DND-41 (cell line): ENCODE measurements at regions not wholly inside any gene's neighbourhood (a gene's known extent, or its start where the extent isn't known, plus 50 kb on each side); places are given as distances from the start of the nearest gene placed in this dataset.

ENCODE experiments used
- ATAC-seq: fragments of 200-7000 bp; cut with Tn5 transposase; 3 replicates; pipeline ENCODE4 v1.9.1; 2021; ENCODE audit warnings: low read depth; ENCODE audit not compliant: insufficient read depth
- DNase-seq: peaks from one replicate; pipeline ENCODE4 v3.0.0-alpha.2; 2020
- H2AFZ ChIP-seq: 2 replicates; pipeline ENCODE4 v1.6.0; 2012; ENCODE audit warnings: low read depth, low read length
- H3K27ac ChIP-seq: 2 replicates; pipeline ENCODE4 v1.5.1; 2012; ENCODE audit warnings: low read length, inconsistent platforms
- H3K27me3 ChIP-seq: fragments of 200-600 bp; sonication (generic); 2 replicates; pipeline ENCODE4 v1.6.0; 2012; ENCODE audit warnings: low read length, mild to moderate bottlenecking, inconsistent platforms; ENCODE audit not compliant: insufficient read depth, poor library complexity
- H3K36me3 ChIP-seq: 2 replicates; pipeline ENCODE4 v1.5.1; 2012; ENCODE audit warnings: low read length, inconsistent platforms; ENCODE audit not compliant: insufficient read depth
- H3K4me1 ChIP-seq: 2 replicates; pipeline ENCODE4 v1.5.1; 2012; ENCODE audit warnings: mild to moderate bottlenecking, low read length; ENCODE audit not compliant: insufficient read depth
- H3K4me2 ChIP-seq: 2 replicates; pipeline ENCODE4 v1.6.0; 2012; ENCODE audit warnings: mild to moderate bottlenecking, moderate library complexity, low read length, inconsistent platforms; ENCODE audit not compliant: insufficient read depth
- H3K4me3 ChIP-seq, 2 experiments: fragments of 200-600 bp in 1 of 2; shearing (Covaris generic) in 1 of 2; 2 replicates each; pipeline ENCODE4 v1.5.1; 2012 to 2016; ENCODE audit warnings: inconsistent platforms in 2 of 2, low read length in 2 of 2, mild to moderate bottlenecking in 2 of 2, low read depth in 1 of 2, moderate library complexity in 1 of 2
- H3K79me2 ChIP-seq: 2 replicates; pipeline ENCODE4 v1.6.0; 2012; ENCODE audit warnings: low read length, inconsistent platforms; ENCODE audit not compliant: insufficient read depth
- H3K9ac ChIP-seq: 2 replicates; pipeline ENCODE4 v1.6.0; 2012; ENCODE audit warnings: low read depth, mild to moderate bottlenecking, inconsistent platforms, low read length, moderate library complexity
- H3K9me3 ChIP-seq: 2 replicates; pipeline ENCODE4 v1.5.1; 2012; ENCODE audit warnings: low read length, moderate library complexity, mild to moderate bottlenecking, inconsistent platforms; ENCODE audit not compliant: insufficient read depth, severe bottlenecking
- H4K20me1 ChIP-seq: 2 replicates; pipeline ENCODE4 v1.6.0; 2012; ENCODE audit warnings: low read length; ENCODE audit not compliant: insufficient read depth
- CTCF ChIP-seq: IDR thresholded peaks from 2 replicates; pipeline ENCODE4 v1.5.1; 2012; ENCODE audit warnings: borderline replicate concordance, low read length, moderate library complexity, mild to moderate bottlenecking; ENCODE audit not compliant: poor library complexity, severe bottlenecking; ENCODE audit errors: extremely low read depth
- EZH2 ChIP-seq: IDR thresholded peaks from 3 replicates; pipeline ENCODE4 v1.6.1; 2012; ENCODE audit warnings: borderline replicate concordance, low read depth, mild to moderate bottlenecking, moderate library complexity, low read length, inconsistent platforms; ENCODE audit not compliant: severe bottlenecking

DNA sequence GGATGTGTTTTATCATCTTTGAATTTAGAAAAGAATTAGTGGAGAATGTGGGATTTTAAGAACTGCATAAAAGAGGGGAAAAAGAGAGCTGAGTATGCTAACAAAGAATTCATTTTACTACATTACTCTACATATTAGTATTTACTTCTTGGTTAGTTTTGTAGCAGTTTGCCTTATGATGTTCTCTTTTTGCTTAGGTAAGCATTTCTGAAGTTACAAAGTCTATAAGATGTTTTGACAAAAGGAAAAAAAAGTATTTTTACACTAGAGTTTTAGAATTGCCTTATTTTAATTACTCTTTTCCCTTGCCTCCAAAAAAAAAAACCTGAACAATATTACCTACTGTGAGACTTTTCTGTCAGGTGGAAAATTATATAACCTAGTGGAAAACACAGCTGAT is 739.5 kb upstream of the SLC39A10 start:
- Histone ChIP-seq H2AFZ (no peak overlapping the region), H3K4me1 (no peaks in the 10 kb centered on the region), H3K36me3 (no peaks in the 10 kb centered on the region), H3K79me2 (no peaks in the 10 kb centered on the region), H3K27ac (no peak overlapping the region), H3K4me2 (no peak overlapping the region), H3K9ac (no peak overlapping the region), H3K9me3 (no peaks in the 10 kb centered on the region), H3K27me3 (no peaks in the 10 kb centered on the region), H4K20me1 (no peaks in the 10 kb centered on the region), H3K4me3 (no peak overlapping the region)
- TF ChIP-seq CTCF (no peak), EZH2 (no peak)
- ATAC-seq (no peak), DNase-seq (no peak)

DNA sequence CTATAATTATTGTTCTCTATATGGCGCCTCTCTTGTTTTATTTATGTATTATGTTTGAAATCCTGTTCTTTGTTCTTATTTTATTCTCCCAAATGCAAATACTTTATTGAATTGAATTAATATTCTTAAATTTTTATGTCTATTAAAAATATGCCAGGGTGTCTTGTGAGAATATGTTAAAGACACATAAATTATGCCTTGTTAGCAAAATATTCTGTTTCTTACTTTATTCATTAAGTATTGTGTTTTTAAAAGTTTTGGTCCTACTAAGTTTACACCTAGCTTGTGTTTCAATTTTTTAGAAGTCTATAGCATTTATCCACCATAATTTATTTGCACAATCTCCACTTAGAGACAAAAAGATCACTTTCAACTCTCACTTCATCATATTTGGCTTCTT is 741.5 kb upstream of the SLC39A10 start:
- TF ChIP-seq CTCF, result no peak
- TF ChIP-seq EZH2, result no peak
- Histone ChIP-seq H3K4me2 (no peak overlapping the region), H3K9me3 (no peaks in the 10 kb centered on the region), H3K9ac (no peak overlapping the region), H3K4me1 (no peaks in the 10 kb centered on the region), H3K4me3 (no peak overlapping the region), H3K27ac (no peak overlapping the region), H3K79me2 (no peaks in the 10 kb centered on the region), H4K20me1 (no peaks in the 10 kb centered on the region), H2AFZ (no peak overlapping the region), H3K27me3 (no peaks in the 10 kb centered on the region), H3K36me3 (no peaks in the 10 kb centered on the region)
- DNase-seq (no peak), ATAC-seq (no peak)

DNA sequence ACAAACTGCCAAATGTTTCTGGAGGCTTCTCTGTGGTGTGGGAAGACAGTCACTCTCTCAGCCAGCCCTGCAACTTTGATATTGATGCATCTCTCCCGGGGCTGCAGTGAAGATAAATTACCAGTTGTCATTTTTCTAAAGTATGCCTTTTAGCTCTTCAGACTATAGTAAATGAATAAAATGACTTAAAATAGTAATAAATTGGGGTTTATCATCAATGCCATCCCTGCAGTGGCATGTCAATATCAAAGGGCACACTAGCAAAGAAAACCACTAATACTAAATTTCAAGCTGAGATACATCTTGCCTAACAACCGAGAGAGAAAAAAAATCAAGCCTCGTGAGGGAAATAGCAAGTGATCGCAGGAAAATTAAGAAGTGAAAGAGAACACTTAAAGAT is 749.5 kb upstream of the SLC39A10 start:
- Histone ChIP-seq H3K27me3 (no peaks in the 10 kb centered on the region), H3K79me2 (no peaks in the 10 kb centered on the region), H3K9me3 (no peaks in the 10 kb centered on the region), H3K4me2 (no peak overlapping the region), H3K27ac (no peak overlapping the region), H4K20me1 (no peaks in the 10 kb centered on the region), H3K4me1 (no peaks in the 10 kb centered on the region), H3K36me3 (no peaks in the 10 kb centered on the region), H3K4me3 (no peak overlapping the region), H3K9ac (no peak overlapping the region), H2AFZ (no peak overlapping the region)
- DNase-seq, result no peak
- TF ChIP-seq CTCF (no peak), EZH2 (no peak)
- no peak for ATAC-seq

GRCh38 chr2:194896871-194897270 is 760.2 kb upstream of the SLC39A10 start:
- no peak for DNase-seq
- ATAC-seq, result no peak
- no peak overlapping the region for H2AFZ ChIP-seq
- no peaks in the 10 kb centered on the region for H3K27me3 ChIP-seq
- H3K36me3 ChIP-seq, result no peaks in the 10 kb centered on the region
- H3K4me1 ChIP-seq, result no peaks in the 10 kb centered on the region
- no peak overlapping the region for H3K4me2 ChIP-seq
- H3K27ac ChIP-seq, result no peak overlapping the region
- TF ChIP-seq CTCF (no peak), EZH2 (no peak)
- no peaks in the 10 kb centered on the region for H3K79me2 ChIP-seq
- no peak overlapping the region for H3K9ac ChIP-seq
- no peaks in the 10 kb centered on the region for H4K20me1 ChIP-seq
- no peaks in the 10 kb centered on the region for H3K9me3 ChIP-seq
- no peak overlapping the region for H3K4me3 ChIP-seq
